ENCODE measurements at regions not wholly inside any gene's neighbourhood (a gene's known extent, or its start where the extent isn't known, plus 50 kb on each side); places are given as distances from the start of the nearest gene placed in this dataset.
A peak's percentile ranks its signal among the peaks of the same experiment; 100 is the strongest.
"Not testable (repeated sequence)": the region's sequence is repeated elsewhere in the genome, so short reads cannot be mapped to it uniquely, and the experiment has no call there.

DNA sequence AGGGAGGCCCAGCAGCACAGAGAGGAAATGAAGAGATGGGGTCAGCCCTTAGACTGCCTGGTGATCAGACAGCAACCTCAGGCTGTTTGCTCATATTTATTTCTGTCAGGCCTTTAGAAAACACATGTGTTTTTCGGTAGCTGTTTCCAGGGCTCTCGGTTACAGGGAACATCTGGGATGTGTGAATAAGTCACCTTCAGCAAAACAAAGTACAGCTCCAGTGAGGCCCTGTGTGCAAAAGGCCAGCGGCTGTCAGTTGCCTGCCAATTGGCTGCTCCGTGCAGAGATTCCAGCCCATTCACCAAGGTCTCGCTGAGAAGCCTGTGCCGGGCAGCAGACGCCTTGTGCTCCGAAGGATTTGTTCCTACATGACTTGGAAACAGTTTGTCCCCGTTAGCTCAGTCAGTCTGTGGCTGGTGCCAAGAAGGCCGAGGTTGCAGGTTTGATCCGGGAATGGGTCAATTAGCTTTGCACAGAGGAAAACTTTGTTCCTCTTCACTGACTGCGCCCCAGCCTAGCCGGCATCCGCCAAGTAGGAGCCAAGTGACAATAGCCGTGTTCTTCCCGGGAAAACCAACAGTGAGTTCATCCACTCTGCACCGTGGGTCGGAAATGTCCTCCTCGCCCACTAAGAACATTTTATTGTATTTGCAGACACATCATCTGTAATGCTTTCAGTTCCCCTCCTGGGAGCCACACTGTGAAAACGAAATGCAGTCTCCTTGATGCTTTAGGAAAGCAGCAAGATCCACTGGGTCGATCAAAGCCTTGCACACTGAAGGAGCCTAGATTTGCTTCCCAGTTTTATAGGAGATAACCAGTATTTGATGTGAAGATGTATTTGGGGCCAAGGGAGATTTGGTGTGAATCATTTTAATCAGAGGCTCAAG is 315.4 kb upstream of the CDYL start:
- peak; percentile 67 for DNase-seq (ENCODE audit: low read depth)

DNA sequence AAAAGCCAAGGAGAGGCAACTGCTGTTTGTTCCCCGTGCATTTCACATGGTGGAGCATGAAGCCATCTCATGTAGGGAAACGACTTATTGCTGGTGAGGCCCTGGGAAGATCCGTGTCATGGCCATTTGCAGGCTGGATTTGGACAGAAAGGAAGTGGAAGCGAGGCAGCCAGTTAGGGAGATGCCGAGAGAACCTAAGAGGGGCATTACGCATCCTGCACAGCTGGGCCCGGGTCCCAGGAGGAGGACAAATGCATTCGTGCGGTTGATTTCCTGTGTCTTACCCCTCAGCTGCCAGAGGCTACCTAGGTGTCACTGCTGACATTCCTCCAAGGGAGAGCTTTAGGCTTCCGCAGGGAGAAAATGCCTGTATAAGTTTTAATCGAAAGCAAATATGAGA is 316.2 kb upstream of the CDYL start:
- DNase-seq (ENCODE audit: low read depth): no peak

DNA sequence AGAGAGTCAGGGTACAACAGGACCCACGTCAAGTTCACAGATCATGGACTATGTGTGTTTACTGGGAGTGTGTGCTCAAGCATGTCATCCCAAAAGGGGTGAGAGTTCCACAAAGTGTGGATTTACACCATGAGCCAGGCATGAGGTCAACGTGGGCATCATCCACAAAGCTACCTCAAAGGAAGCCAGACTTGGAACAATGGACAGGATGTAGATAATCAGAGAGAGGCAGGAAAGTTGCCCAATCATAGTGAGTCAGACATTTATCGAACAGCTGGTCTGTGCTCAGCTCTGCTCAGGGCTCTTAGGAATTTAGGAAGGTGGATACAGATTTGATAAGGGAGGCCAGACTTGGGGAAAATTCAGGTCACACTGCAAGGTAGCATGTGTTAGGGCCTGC is 317.2 kb upstream of the CDYL start:
- peak; percentile 89 for DNase-seq (ENCODE audit: low read depth)

DNA sequence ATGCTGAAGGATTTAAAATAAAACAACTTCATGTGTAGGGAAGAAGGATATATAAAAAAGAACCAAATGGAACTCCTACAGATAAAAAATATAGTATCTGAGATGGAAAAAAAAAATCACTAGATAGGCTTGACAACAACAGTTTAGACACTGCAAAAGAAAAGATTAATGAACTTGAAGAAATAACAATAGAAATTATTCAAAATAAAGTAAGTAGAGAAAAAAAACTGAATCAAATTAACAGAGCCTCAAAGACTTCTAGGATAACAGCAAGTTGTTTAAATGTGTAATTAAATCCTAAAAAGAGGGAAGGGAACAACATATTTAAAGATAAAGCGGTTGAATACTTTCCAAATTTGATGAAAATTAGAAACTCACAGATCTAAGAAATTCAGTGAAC is 316.3 kb upstream of the ECI2 start:
- no peak for DNase-seq (ENCODE audit: low read depth)

DNA sequence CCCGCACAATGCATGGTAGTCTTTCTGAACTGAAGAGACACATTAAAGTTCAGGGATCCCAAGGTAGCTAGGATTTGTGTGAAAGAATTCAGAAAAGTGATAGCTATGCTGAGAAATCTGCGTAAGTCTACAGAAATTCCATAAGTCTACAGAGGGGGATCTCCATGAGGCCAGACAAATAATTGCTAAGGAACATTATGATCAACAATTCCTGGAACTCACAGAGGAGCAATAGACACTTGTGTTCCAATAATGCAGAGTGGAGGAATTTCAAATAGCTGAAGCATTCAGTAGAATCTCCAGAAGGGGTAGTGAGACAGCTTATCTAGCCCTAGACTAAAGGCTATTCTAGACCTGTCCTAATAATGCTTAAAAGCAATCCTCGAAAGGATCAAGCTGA is 315.7 kb upstream of the ECI2 start:
- DNase-seq (ENCODE audit: low read depth): no peak

DNA sequence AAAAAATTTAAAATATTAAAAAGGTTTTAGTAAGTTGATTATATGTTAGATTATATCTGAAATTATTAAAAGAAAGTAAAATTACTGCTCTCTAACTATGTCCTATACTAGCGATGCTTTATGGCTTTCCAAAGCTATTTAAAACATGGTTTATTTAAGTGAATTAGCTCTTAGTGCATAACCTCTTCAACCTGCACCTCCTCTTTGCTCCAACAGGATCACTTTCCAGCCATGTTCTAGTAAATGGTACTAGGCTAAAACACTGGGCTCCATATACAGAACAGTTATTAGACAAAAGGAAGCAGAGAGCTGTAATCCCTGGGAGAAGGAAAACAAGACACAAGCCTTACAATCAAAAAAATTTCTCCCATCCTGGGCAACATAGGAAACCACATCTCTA is 314.9 kb upstream of the ECI2 start:
- no peak for DNase-seq (ENCODE audit: low read depth)

DNA sequence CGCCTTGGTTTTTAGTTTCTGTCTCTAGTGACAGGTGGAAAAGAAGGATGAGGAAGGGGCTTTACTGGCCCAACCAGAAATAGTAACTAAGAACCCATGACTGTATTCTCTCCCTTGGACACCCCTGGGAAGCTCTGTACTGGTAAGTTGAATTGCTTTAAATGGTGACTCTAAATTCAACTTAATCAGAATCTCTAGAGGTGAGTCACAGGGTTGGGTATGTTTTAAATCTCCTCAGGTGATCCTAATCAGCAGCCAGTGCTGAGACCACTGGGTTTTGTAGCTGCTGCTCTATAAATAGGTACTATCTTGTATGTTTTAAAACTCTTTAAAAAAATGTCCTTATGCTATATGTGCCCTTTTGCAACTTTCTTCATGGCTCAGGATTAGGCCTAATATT is 314.0 kb upstream of the ECI2 start:
- DNase-seq (ENCODE audit: low read depth): no peak

DNA sequence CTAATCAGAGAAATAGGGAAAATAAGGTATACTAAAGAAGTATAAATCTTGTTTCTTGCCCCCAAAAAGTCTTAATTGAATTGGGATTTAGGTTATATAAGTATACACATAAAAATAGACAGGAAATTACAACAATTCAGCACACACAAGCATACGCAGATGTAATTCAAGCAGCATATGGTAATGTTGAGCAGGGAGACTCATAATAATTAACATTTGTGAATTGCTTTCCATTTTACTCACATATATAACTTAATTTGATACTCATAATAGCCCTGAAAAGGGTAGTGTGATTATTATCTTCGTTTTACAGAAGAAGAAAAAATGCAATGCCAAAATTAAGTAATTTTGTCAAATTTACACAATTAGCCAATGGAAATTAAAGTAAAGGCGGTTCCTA is 313.5 kb upstream of the ECI2 start:
- no peak for DNase-seq (ENCODE audit: low read depth)

DNA sequence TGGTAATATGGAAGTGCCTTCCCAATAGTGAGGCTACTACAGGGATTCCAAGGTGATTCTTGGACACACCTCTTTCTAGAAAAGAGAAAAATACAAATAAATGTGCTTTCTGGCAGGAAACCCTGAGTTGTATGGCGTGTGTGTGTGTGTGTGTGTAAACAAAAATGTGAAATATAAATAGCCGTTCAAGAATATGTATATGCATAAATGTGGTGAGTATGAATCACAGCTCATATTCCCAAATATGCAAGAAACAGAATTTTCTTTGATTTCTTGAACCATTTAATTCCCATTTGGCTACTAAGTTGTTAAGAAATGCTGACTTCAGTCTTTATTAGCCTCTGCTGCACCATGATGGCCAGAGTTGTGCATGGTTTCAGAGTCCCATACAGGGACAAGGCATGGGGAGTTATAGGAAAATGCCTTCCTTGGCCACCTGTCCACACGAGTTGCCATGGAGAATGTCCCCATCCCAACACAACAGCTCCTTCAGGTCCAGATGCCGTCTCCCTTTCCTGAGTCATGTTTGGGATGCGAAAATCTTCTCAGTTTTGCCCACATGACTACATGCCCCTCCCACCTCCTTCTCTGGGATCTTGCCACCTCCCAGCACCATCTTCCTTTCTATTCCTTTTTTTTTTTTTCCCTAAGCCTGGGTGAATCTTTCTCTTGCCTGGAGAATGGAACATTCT is 312.4 kb upstream of the ECI2 start:
- peak; percentile 63 for DNase-seq (ENCODE audit: low read depth)

DNA sequence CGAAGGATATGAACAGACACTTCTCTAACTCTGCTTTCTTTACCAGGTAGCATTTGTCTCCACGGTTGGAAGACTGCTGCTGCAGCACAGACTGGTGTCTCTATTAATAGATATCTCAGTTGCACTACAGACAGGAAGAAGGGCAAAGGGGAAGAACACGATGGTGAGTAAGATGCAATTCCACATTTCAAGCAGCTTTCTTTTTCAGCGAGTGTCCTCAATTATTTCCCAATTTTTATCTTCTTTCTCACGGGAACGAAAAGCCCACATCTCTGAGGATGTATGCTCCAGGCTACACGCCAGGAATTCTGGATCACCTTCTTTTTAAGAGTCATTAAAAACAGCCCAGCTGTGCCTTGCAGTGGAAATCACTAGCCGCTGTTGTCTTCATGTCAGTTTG is 311.6 kb upstream of the ECI2 start:
- DNase-seq (ENCODE audit: low read depth): peak; percentile 81

DNA sequence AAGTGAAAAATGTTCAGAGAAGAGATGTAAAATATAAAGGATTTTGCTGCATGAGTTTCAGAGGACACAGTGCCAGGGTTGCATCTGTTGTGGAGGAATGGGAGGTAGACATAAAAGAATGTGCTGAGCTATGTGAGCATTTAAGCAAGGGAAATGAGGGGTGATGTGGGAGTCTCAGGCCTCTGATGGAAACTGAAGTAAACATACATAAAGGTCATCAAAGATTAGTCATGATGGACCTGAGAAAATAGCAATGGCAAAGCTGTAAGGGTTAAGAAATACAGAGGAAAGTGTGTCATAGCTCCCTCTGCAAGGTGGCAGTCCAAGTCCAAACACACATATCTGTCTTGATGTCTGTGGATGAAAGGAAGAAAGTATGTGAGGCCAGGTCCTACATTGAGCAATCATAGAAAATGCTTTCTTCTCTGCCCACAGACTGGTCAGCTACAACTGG is 306.6 kb upstream of the ECI2 start:
- no peak for DNase-seq (ENCODE audit: low read depth)

DNA sequence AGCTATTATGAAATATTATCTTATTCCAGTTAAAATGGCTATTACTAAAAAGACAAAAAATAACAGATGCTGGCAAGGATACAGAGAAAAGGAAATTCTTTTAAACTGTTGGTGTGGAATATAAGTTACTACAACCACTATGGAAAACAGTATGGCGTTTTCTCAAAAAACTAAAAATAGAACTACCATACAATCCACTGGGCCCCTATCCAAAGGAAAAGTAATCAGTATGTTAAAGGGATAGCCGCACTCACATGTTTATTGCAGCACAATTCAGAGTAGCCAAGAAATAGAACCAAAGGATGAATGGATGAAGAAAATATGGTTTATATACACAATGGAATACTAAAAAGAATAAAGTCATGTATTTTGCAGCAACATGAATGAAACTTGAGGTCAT is 303.8 kb upstream of the ECI2 start:
- no peak for DNase-seq (ENCODE audit: low read depth)

DNA sequence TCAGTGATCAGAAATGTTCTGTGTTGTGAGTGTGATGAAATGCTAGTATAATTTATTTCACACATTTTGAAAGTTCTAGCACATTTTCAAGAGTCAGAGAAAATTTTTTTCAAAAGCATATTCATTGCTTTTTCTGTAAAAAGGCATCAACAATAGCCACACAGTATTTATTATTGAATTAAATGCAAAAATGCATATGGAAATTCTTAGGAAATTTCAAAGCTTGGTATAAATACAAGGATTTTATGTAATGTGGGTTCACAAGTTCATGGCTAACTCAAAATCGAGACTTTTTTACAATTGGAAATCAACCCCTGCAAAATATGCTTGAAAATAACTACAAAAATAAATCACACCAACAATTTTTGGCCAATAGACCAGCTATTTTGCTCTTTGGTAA is 302.0 kb upstream of the ECI2 start:
- no peak for DNase-seq (ENCODE audit: low read depth)

DNA sequence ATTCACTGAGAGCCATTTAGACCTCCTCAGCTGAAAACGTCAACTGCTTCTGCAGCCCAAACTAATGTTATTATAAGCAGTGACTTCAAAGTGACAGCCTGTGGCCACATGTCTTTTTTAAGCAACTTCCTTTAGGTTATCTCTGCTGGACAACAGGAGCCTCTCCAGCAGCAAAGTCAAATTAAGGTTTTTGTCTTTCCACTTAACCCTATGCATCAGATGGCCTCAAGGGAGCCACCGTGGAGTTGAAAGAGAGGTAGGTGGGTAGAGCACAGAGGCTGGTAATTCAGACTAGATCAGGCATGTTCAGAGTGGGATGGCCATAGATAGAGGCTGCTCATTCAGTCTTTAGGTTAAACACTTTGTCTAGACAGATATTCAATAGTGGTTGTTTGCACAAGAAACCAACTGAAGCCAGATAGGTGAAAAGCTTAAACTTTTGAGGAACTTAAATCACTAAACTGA is 300.6 kb upstream of the ECI2 start:
- DNase-seq (ENCODE audit: low read depth): no peak

DNA sequence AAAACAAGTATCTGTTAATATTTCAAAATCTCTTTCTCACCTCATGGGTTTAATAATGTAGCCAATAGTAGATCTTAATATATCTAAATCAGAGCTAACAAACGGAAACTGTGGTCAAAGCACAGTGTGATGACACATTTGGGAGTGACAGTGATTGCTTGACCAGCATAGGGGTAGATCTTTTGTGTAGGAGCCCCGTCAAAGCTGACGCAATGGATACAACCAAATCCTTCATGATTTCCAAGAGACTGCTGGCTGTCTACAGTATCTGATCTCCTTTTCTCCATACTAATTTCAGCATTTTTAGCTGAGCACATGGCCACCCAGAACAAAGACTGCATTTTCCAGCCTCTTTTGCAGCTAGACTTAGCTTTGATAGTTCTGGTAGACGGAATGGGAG is 299.3 kb upstream of the ECI2 start:
- DNase-seq (ENCODE audit: low read depth): no peak

DNA sequence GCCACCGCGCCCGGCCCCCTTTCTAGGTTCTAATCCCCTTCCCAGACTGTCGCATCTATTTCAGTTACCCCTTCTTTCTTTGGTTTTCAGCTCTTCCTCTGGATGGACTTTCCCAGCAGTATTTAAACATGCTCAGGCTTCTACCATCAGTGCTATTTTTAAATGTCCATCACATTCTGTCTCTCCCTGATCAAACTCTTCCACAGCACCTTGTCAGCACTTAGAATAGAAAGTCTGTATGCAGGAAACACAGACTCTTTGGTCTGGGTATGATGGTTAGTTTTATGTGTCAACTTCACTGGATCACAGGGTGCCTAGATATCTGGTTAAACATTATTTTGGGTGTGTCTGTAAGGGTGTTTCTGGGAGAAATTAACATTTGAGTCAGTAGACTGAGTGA is 297.8 kb upstream of the ECI2 start:
- DNase-seq (ENCODE audit: low read depth): no peak

DNA sequence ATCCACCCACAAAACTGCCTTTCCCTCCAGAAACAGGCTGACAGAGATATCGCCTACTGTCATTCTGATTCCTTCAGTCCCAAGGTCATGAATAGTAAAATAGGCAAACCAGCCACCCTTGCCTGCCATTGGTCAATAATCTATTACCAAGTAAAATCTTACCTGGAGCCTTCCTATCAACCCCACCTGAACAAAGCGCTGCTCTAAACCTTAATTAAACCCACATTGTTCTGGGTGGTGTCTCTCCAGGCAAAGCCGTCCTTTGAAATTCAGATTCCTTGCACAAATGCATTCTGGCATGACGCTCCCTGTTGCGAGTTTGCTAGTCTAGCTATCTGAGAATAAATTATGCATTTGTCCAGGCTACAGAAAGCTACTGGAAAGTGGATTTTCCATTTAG is 291.6 kb upstream of the ECI2 start:
- no peak for DNase-seq (ENCODE audit: low read depth)

DNA sequence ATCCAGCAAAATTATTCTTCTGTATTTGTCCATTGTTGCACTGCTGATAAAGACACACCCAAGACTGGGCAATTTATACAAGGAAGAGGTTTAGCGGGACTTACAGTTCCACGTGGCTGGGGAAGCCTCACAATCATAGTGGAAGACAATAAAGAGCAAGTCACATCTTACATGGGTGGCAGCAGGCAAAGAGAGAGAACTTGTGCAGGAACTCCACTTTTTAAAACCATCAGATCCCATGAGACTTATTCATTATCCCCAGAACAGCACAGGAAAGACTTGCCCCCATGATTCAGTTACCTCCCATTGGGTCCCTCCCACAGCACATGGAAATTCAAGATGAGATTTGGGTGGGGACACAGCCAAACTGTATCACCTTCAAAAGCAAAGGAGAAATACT is 286.5 kb upstream of the ECI2 start:
- no peak for DNase-seq (ENCODE audit: low read depth)

DNA sequence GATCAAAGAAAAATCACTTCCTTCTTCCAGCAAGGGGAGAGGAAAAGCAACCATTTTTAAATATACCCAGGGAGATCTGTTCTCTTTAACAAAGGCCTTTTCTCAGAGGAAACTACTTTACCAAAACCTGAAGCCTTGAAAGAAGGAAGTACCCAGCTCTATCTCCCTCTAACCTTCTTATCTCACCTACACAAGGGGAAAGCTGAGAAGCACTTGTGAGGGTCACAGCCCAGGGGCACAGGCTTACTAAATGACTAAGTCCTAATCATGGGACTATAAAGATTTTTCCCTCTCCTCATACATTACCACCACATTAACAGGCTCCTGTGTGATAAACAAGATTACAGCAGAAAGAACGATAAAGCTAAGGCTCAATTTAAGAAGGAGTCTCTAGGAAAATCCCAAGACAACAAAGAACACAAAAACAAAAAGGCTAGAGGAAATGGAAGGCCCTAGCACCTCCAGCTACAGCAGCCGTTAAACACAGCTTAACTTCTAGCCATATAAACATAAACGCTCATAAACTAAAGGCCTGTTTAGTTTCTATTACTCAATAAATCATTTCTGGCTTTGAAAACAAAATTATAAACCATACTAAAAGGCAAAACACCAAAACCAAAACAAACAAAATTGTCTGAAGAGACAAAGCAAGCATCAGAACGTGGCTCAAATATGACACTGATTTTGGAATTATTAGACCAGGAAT is 284.9 kb upstream of the ECI2 start:
- no peak for DNase-seq (ENCODE audit: low read depth)

DNA sequence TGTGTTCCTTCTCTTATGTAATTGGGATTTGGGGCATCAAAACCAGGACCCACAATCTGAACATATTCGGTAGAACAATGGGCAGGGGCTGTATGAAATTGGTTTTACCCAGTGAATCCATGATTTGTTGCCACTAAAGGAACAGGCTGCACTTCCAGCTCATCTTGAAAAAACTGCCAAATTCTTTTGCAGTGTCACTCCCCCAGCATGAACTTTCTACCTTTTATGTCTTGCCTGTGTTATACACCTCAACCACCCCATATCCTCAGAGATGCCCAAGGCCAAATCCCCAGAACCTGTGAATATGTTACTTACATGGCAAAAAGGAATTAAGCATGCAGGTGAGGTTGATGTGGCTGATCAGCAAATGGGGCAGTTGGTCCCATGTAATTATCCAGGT is 280.2 kb upstream of the ECI2 start:
- DNase-seq (ENCODE audit: low read depth): no peak

DNA sequence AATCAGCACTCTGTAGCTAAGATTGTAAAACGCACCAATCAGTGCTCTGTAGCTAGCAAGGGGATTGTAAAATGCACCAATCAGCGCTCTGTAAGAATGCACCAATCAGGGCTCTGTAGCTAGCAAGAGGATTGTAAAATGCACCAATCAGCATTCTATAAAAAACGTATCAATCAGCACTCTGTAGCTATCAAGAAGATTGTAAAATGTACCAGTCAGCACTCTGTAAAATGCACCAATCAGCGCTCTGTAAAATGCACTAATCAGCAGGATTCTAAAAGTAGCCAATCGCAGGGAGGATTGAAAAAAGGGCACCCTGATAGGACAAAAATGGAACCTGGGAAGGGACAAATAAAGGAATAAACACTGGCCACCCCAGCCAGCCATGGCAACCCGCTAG is 278.7 kb upstream of the ECI2 start:
- DNase-seq (ENCODE audit: low read depth): not testable (repeated sequence)

DNA sequence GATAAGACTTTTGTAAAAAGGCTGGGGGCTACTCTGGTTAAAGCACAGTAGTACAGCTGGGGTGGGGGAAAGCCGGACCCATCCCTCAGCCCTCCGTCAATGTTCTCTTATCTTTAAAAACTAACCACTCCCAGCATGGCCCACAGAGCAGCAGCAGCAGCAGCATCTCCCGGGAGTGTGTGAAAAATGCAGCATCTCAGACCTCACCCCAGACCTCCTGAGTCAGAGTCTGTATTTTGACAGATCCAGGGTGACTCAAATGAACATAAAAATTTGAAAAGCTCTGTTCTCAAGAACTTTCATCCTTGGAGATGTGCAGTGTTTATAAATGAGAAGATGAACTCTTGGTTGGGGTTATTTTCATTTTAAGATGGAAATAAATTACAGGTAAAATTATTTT is 277.7 kb upstream of the ECI2 start:
- DNase-seq (ENCODE audit: low read depth): no peak

DNA sequence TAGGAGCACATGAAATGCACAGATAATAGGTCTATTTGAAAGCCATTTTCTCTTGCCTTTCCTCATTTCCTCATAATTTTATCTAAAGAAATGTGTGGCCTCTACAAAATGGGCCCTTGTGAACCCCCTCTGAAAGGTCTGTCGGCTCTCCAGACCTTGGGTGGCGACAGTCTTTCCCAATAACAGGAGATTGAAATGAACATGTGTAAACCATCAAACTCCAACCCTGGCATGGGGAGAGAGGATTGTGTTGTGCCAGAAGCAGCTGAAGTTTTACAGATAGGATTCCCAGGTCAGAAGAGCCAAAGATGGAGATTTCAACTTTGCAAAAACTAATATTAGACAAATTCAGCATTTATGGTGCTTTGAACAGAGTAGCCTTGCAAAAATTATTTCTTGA is 277.1 kb upstream of the ECI2 start:
- no peak for DNase-seq (ENCODE audit: low read depth)
